BE2C (cell line): ENCODE measurements at regions not wholly inside any gene's neighbourhood (a gene's known extent, or its start where the extent isn't known, plus 50 kb on each side); places are given as distances from the start of the nearest gene placed in this dataset.

Experiments used
- DNase-seq: peaks from one replicate; pipeline ENCODE4 v3.0.0-alpha.2; 2020
- H3K27me3 ChIP-seq: fragments of 250-450 bp; sonication (Bioruptor Pico); 2 replicates; pipeline ENCODE4 v1.5.1; 2020; ENCODE audit warnings: mild to moderate bottlenecking
- H3K36me3 ChIP-seq: fragments of 250-450 bp; sonication (Bioruptor Pico); 2 replicates; pipeline ENCODE4 v1.5.1; 2020; ENCODE audit warnings: mild to moderate bottlenecking
- H3K4me1 ChIP-seq: fragments of 250-450 bp; sonication (Bioruptor Pico); 2 replicates; pipeline ENCODE4 v1.5.1; 2020
- H3K4me3 ChIP-seq: 2 replicates; pipeline ENCODE4 v1.5.1; 2011; ENCODE audit warnings: low read depth, low read length
- H3K9me3 ChIP-seq: fragments of 250-450 bp; sonication (Bioruptor Pico); 2 replicates; pipeline ENCODE4 v1.5.1; 2020
- CTCF ChIP-seq: IDR thresholded peaks from 2 replicates; pipeline ENCODE4 v1.5.1; 2012; ENCODE audit warnings: mild to moderate bottlenecking, low read depth, low read length

DNA sequence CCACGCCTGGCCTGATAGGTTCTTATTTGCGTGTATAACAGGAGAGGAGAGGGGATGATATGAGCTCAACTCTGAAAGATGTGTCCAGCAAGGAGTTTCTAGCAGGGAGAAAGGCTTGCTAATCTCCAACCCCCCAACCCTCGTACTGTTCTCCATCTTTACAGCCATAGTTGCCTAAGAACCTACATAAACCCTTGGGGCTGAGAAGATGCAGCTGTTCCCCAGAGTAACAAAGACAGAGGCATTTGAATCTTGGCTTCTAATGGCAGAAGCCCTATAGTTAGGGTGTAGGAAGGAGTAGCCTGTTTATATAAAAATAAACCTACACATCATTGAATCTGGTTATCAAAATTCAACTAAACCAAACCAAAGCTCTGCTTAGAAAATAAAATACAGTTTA lies 631.4 kb upstream of the SLC35B3 start:
- no peak for TF ChIP-seq CTCF
- Histone ChIP-seq H3K4me3 (no peak overlapping the region), H3K36me3 (no peaks in the 10 kb centered on the region), H3K4me1 (no peaks in the 10 kb centered on the region), H3K9me3 (no peaks in the 10 kb centered on the region; the same call in none of the 2 replicates), H3K27me3 (no peaks in the 10 kb centered on the region)
- no peak for DNase-seq

DNA sequence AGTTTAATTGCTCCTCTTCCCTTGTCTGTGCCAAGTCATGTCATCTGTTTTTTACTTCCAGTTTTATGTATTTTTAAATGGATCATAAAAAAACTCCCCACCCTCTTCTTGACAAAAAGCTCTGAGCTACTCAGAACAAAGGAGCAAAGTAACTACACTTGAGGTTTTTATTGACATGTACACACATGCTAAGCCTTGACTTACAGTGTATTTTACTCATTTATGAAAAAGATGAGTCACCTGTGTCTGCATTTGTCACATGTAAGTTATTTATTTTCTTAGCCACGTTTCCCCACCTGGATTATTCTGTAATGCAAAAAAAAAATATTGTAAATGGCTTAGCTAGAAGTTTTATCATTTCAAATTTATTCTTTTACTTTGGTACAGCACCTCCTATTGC lies 628.8 kb upstream of the SLC35B3 start:
- Histone ChIP-seq H3K4me1 (no peaks in the 10 kb centered on the region), H3K36me3 (no peaks in the 10 kb centered on the region), H3K4me3 (no peak overlapping the region), H3K27me3 (no peaks in the 10 kb centered on the region), H3K9me3 (no peaks in the 10 kb centered on the region; the same call in 1 of the 2 replicates)
- TF ChIP-seq CTCF = no peak
- no peak for DNase-seq

DNA sequence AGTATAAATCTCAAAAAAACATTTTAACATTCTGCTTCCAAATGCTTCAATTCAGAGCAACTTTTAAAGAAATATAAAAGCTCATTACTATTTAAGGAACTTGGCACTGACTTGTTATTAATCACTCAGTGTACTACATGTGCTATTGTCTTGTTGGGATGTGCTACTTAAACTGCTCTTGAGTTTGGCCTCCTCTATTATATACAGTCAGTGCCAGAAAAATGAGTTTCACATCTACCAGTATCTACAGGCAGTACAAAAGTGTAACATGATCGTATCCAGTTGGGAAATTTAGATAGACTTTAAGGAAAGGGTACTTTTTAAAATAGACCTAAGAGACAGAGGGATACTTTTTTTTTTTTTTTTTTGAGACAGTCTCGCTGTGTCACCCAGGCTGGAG lies 627.3 kb upstream of the SLC35B3 start:
- H3K4me1 ChIP-seq = no peaks in the 10 kb centered on the region
- no peak for DNase-seq
- H3K9me3 ChIP-seq = no peaks in the 10 kb centered on the region; the same call in 1 of the 2 replicates
- no peaks in the 10 kb centered on the region for H3K27me3 ChIP-seq
- no peak overlapping the region for H3K4me3 ChIP-seq
- no peak for TF ChIP-seq CTCF
- no peaks in the 10 kb centered on the region for H3K36me3 ChIP-seq

DNA sequence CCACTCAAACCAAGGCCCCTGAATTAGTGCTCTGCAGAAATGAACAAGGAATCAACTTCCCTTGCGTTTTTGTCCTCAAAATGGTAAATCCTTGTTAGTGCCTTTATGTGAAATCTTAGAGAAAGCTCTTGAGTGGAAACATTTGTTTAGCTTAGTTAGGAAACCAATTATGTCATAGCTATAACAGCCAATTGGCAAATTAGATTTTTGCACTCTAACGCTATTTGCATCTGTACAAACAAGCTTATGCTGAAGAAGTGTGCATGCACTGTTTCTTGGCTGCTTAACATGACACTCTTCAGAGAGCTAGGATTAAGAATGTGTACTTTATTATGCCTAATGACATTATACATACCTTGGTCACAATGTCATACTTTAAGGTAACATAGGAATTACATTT lies 622.6 kb upstream of the SLC35B3 start:
- no peak overlapping the region for H3K4me3 ChIP-seq
- no peak for DNase-seq
- no peaks in the 10 kb centered on the region for H3K36me3 ChIP-seq
- no peak for TF ChIP-seq CTCF
- no peaks in the 10 kb centered on the region for H3K27me3 ChIP-seq
- H3K4me1 ChIP-seq = no peaks in the 10 kb centered on the region
- no peaks in the 10 kb centered on the region for H3K9me3 ChIP-seq

DNA sequence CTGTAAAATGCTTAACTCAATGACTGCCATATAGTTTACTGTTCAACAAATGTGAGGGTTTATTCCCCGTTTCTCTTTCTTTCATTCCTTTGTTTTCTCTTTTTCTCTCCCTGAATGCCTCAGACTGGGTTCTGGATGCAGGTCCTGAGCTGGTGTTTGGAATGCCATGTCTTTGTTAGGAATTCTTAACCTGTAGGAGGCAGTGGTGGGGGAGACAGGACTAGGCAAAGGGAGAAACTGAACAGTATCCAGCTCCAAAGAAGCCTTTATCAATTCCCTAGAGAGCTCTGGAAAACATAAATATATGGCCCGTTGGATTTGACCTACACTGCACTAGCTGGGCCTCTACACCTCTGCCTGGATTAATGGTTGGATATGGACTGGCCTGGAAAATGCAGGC lies 621.2 kb upstream of the SLC35B3 start:
- TF ChIP-seq CTCF = no peak
- no peaks in the 10 kb centered on the region for H3K27me3 ChIP-seq
- H3K36me3 ChIP-seq = no peaks in the 10 kb centered on the region
- H3K9me3 ChIP-seq = no peaks in the 10 kb centered on the region
- H3K4me1 ChIP-seq = no peaks in the 10 kb centered on the region
- no peak overlapping the region for H3K4me3 ChIP-seq
- DNase-seq = no peak

- Histone ChIP-seq H3K27me3 (no peaks in the 10 kb centered on the region), H3K9me3 (no peaks in the 10 kb centered on the region; the same call in 1 of the 2 replicates), H3K36me3 (no peaks in the 10 kb centered on the region), H3K4me1 (no peaks in the 10 kb centered on the region), H3K4me3 (no peak overlapping the region)
- no peak for DNase-seq
- TF ChIP-seq CTCF = no peak
These were observed 609.1 kb upstream of the SLC35B3 start for GRCh38 chr6:9044426-9044825.
